H9 (cell line): ENCODE measurements at regions not wholly inside any gene's neighbourhood (a gene's known extent, or its start where the extent isn't known, plus 50 kb on each side); places are given as distances from the start of the nearest gene placed in this dataset.

ENCODE experiments used
- DNase-seq: peaks from one replicate; pipeline ENCODE4 v3.0.0-alpha.2; 2017
- H2AFZ ChIP-seq: one replicate; pipeline ENCODE4 v1.6.1; 2013; ENCODE audit warnings: mild to moderate bottlenecking, low read length, control low read depth, moderate library complexity
- H2AK5ac ChIP-seq: 2 replicates; pipeline ENCODE4 v1.6.1; 2013; ENCODE audit warnings: low read length, control low read depth, mixed read lengths; ENCODE audit not compliant: insufficient read length
- H2BK120ac ChIP-seq: one replicate; pipeline ENCODE4 v1.6.1; 2013; ENCODE audit warnings: low read depth, mild to moderate bottlenecking, low read length, control low read depth, inconsistent platforms; ENCODE audit not compliant: poor library complexity, severe bottlenecking
- H2BK12ac ChIP-seq: 2 replicates; pipeline ENCODE4 v1.6.1; 2013; ENCODE audit warnings: low read length, control low read depth, mixed read lengths, low read depth; ENCODE audit not compliant: insufficient read length
- H2BK15ac ChIP-seq: 2 replicates; pipeline ENCODE4 v1.6.1; 2013; ENCODE audit warnings: low read depth, low read length, control low read depth
- H2BK20ac ChIP-seq: one replicate; pipeline ENCODE4 v1.6.1; 2013; ENCODE audit warnings: low read depth, mild to moderate bottlenecking, low read length, control low read depth, inconsistent platforms; ENCODE audit not compliant: poor library complexity, severe bottlenecking
- H2BK5ac ChIP-seq: 2 replicates; pipeline ENCODE4 v1.6.1; 2013; ENCODE audit warnings: low read length, control low read depth, mixed read lengths; ENCODE audit not compliant: insufficient read length
- H3K14ac ChIP-seq: 2 replicates; pipeline ENCODE4 v1.6.1; 2013; ENCODE audit warnings: low read length, control low read depth; ENCODE audit not compliant: insufficient read depth
- H3K18ac ChIP-seq: 2 replicates; pipeline ENCODE4 v1.6.1; 2013; ENCODE audit warnings: low read depth, mild to moderate bottlenecking, mixed read lengths, low read length, control low read depth; ENCODE audit not compliant: insufficient read length
- H3K23ac ChIP-seq: 2 replicates; pipeline ENCODE4 v1.6.1; 2013; ENCODE audit warnings: low read length, control low read depth, mixed read lengths, low read depth; ENCODE audit not compliant: insufficient read length
- H3K23me2 ChIP-seq: 2 replicates; pipeline ENCODE4 v1.6.1; 2013; ENCODE audit warnings: low read depth, mild to moderate bottlenecking, mixed read lengths, low read length, control low read depth; ENCODE audit not compliant: insufficient read length, poor library complexity, severe bottlenecking
- H3K27ac ChIP-seq: 2 replicates; pipeline ENCODE4 v1.5.1; 2013; ENCODE audit warnings: low read length, control low read depth, mixed read lengths, low read depth; ENCODE audit not compliant: insufficient read length
- H3K27me3 ChIP-seq: 2 replicates; pipeline ENCODE4 v1.6.1; 2013; ENCODE audit warnings: low read length, control low read depth, inconsistent platforms; ENCODE audit not compliant: insufficient read depth
- H3K4ac ChIP-seq: 2 replicates; pipeline ENCODE4 v1.6.1; 2013; ENCODE audit warnings: low read depth, mild to moderate bottlenecking, control low read depth, inconsistent platforms, low read length, moderate library complexity
- H3K4me1 ChIP-seq: 2 replicates; pipeline ENCODE4 v1.6.1; 2013; ENCODE audit warnings: low read length, control low read depth, inconsistent platforms; ENCODE audit not compliant: insufficient read depth
- H3K4me2 ChIP-seq: 2 replicates; pipeline ENCODE4 v1.6.1; 2013; ENCODE audit warnings: low read length, control low read depth, mixed read lengths; ENCODE audit not compliant: insufficient read length, insufficient read depth
- H3K56ac ChIP-seq: 2 replicates; pipeline ENCODE4 v1.6.1; 2013; ENCODE audit warnings: low read depth, mild to moderate bottlenecking, mixed read lengths, low read length, control low read depth; ENCODE audit not compliant: insufficient read length
- H3K79me1 ChIP-seq: 2 replicates; pipeline ENCODE4 v1.6.1; 2013; ENCODE audit warnings: low read depth, mild to moderate bottlenecking, moderate library complexity, low read length, control low read depth, inconsistent platforms; ENCODE audit not compliant: insufficient read depth, poor library complexity, severe bottlenecking
- H3K79me2 ChIP-seq: 2 replicates; pipeline ENCODE4 v1.6.1; 2013; ENCODE audit warnings: low read length, control low read depth, inconsistent platforms; ENCODE audit not compliant: insufficient read depth
- H3K9ac ChIP-seq: 2 replicates; pipeline ENCODE4 v1.6.1; 2013; ENCODE audit warnings: low read length, control low read depth, mixed read lengths; ENCODE audit not compliant: insufficient read length; ENCODE audit errors: extremely low read depth
- H3K9me3 ChIP-seq: one replicate; pipeline ENCODE4 v1.6.1; 2013; ENCODE audit warnings: low read depth, low read length, inconsistent platforms; ENCODE audit not compliant: control insufficient read depth
- H3T11ph ChIP-seq: one replicate; pipeline ENCODE4 v1.6.1; 2013; ENCODE audit warnings: mild to moderate bottlenecking, low read length, control low read depth, inconsistent platforms
- H4K20me1 ChIP-seq: one replicate; pipeline ENCODE4 v1.6.1; 2013; ENCODE audit not compliant: control insufficient read depth, insufficient read length, insufficient read depth
- H4K5ac ChIP-seq: 2 replicates; pipeline ENCODE4 v1.6.1; 2013; ENCODE audit warnings: low read depth, mild to moderate bottlenecking, mixed read lengths, low read length, control low read depth; ENCODE audit not compliant: insufficient read length
- H4K8ac ChIP-seq: replicated peaks from 2 replicates; pipeline ENCODE4 v1.6.1; 2013; ENCODE audit warnings: low read length, control low read depth, mixed read lengths, low read depth; ENCODE audit not compliant: insufficient read length
- H4K91ac ChIP-seq: 2 replicates; pipeline ENCODE4 v1.6.1; 2013; ENCODE audit warnings: low read depth, mild to moderate bottlenecking, moderate library complexity, mixed read lengths, low read length, control low read depth; ENCODE audit not compliant: insufficient read length
- H3K27ac Mint-ChIP-seq, 3 experiments: 2 replicates in 2 of 3; 3 replicates in 1 of 3; pipeline ENCODE4 v1.8.0; 2020 to 2021; ENCODE audit warnings: mixed read lengths in 3 of 3, mild to moderate bottlenecking in 1 of 3, moderate library complexity in 1 of 3
- H3K27me3 Mint-ChIP-seq: 2 replicates; pipeline ENCODE4 v1.8.0; 2021; ENCODE audit warnings: low read depth, mild to moderate bottlenecking, moderate library complexity, mixed read lengths
- H3K36me3 Mint-ChIP-seq, 3 experiments: 2 replicates in 2 of 3; 3 replicates in 1 of 3; pipeline ENCODE4 v1.8.0; 2020 to 2021; ENCODE audit warnings: low read depth in 3 of 3, mixed read lengths in 3 of 3; ENCODE audit not compliant: insufficient read depth in 1 of 3
- H3K4me1 Mint-ChIP-seq, 2 experiments: 2 replicates each; pipeline ENCODE4 v1.8.0; 2020; ENCODE audit warnings: mixed read lengths in 2 of 2
- H3K4me3 Mint-ChIP-seq, 2 experiments: 2 replicates in 1 of 2; 3 replicates in 1 of 2; pipeline ENCODE4 v1.8.0; 2020 to 2021; ENCODE audit warnings: mild to moderate bottlenecking in 2 of 2, mixed read lengths in 2 of 2, moderate library complexity in 1 of 2
- H3K9me3 Mint-ChIP-seq, 2 experiments: 2 replicates in 1 of 2; 3 replicates in 1 of 2; pipeline ENCODE4 v1.8.0; 2020; ENCODE audit warnings: mild to moderate bottlenecking in 2 of 2, mixed read lengths in 2 of 2, moderate library complexity in 1 of 2
- CTCF ChIP-seq: fragments of 200-600 bp; sonication (generic); conservative IDR thresholded peaks from 3 replicates; pipeline ENCODE4 v1.8.0; 2021; ENCODE audit warnings: antibody characterized with exemption, mild to moderate bottlenecking
- WGBS: extraction: QIAGEN DNeasy Blood & Tissue Kit; methylation state at CpG from one replicate; pipeline ENCODE4 v1.1.7; 2013; ENCODE audit warnings: missing lambda C conversion rate, low lambda C conversion rate, mixed read lengths; ENCODE audit not compliant: insufficient read length; ENCODE audit errors: extremely low coverage; 5-methylcytosine and 5-hydroxymethylcytosine counted together

- H3K27ac ChIP-seq: no peak overlapping the region
- H3K9me3 Mint-ChIP-seq: peaks cover 0 to 7% of the 10 kb centered on the region in 2 experiments; a peak in 3 of 5 replicates
- no peak overlapping the region for H3K14ac ChIP-seq
- WGBS: no CpG with 5 or more reads among the region's 12 CpGs
- no peak overlapping the region for H3K4ac ChIP-seq
- no peak overlapping the region for H3K4me2 ChIP-seq
- H3K9ac ChIP-seq: no peak overlapping the region
- no peaks in the 10 kb centered on the region for H3K79me2 ChIP-seq
- H4K91ac ChIP-seq: no peak overlapping the region
- H3K9me3 ChIP-seq: no peaks in the 10 kb centered on the region
- H3K56ac ChIP-seq: no peak overlapping the region
- peaks cover 2% of the 10 kb centered on the region; the same call in 1 of the 2 replicates for H3K4me1 ChIP-seq
- H2AFZ ChIP-seq: no peak overlapping the region
- H3K23me2 ChIP-seq: peaks cover 3% of the 10 kb centered on the region
- no peaks in the 10 kb centered on the region for H3K79me1 ChIP-seq
- DNase-seq: no peak
- no peak overlapping the region for H2BK120ac ChIP-seq
- no peaks in the 10 kb centered on the region; a peak in 4 of 7 replicates for H3K36me3 Mint-ChIP-seq
- H3K27ac Mint-ChIP-seq: peak overlapping the region in 1 of 3 experiments; percentile 27; a peak in 1 of 7 replicates
- no peak for TF ChIP-seq CTCF
- H3T11ph ChIP-seq: no peak overlapping the region
- H2BK5ac ChIP-seq: no peak overlapping the region
- H3K18ac ChIP-seq: no peak overlapping the region
- no peak overlapping the region for H2AK5ac ChIP-seq
- H3K4me3 Mint-ChIP-seq: no peak overlapping the region
- H2BK15ac ChIP-seq: no peak overlapping the region
- peaks cover 66 to 68% of the 10 kb centered on the region in 2 experiments for H3K4me1 Mint-ChIP-seq
- no peaks in the 10 kb centered on the region for H4K20me1 ChIP-seq
- H3K27me3 Mint-ChIP-seq: peaks cover 59% of the 10 kb centered on the region
- H4K5ac ChIP-seq: no peak overlapping the region
- H2BK12ac ChIP-seq: no peak overlapping the region
- no peak overlapping the region for H3K23ac ChIP-seq
- no peak overlapping the region for H4K8ac ChIP-seq
- H2BK20ac ChIP-seq: no peak overlapping the region
- H3K27me3 ChIP-seq: peaks cover 19% of the 10 kb centered on the region
Observed at GRCh38 chr16:86281421-86281820, 228.9 kb upstream of the FOXF1 start.
